ENCODE measurements at regions not wholly inside any gene's neighbourhood (a gene's known extent, or its start where the extent isn't known, plus 50 kb on each side); places are given as distances from the start of the nearest gene placed in this dataset.
"Not testable (repeated sequence)": the region's sequence is repeated elsewhere in the genome, so short reads cannot be mapped to it uniquely, and the experiment has no call there.

DNA sequence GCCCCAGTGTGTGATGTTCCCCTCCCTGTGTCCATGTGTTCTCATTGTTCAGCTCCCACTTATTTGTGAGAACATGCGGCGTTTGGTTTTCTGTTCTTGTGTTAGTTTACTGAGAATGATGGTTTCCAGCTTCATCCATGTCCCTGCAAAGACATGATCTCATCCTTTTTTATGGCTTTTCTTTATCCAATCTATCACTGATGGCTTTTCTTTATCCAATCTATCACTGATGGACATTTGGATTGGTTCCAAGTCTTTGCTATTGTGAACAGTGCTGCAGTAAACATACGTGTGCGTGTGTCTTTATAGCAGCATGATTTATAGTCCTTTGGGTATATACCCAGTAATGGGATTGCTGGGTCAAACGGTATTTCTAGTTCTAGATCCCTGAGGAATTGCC, 455.8 kb downstream of the MAT2B start:
- TF ChIP-seq CTCF (IDR thresholded peaks at IDR 0.05 in 4 of 5, conservative IDR thresholded peaks at IDR 0.05 in 1 of 5); POLR2A (IDR thresholded peaks at IDR 0.05): not testable (repeated sequence)

Data from gastrocnemius medialis (tissue), 4 donors.